ENCODE measurements at regions not wholly inside any gene's neighbourhood (a gene's known extent, or its start where the extent isn't known, plus 50 kb on each side); places are given as distances from the start of the nearest gene placed in this dataset.

DNA sequence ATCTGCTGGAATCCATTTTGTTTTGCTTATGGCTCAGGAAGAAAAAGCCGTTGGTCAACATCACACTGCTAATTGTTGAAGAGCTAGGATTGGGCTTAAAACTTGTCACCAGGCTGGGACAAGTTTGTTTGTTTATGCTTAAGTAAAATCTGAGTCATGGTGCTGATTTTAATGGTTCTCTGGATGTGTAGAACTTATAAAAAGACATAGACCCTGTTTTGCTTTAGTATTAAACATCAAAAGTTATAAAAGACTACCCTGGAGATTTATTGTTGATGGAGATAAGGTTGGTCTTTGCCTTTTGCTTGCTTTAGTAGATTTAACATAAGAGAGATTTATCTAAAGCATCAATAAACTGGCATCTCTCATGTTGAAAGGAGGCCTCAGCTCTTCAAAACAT, 348.2 kb upstream of the GOLIM4 start:
- H3K4me3 Mint-ChIP-seq (ENCODE audit: unreplicated experiment) = no peak overlapping the region
- H3K36me3 Mint-ChIP-seq (ENCODE audit: insufficient read depth, unreplicated experiment) = no peaks in the 10 kb centered on the region
- no TSS peak for BruUV-seq (replicated peaks)
- H3K27me3 Mint-ChIP-seq (ENCODE audit: insufficient read depth, unreplicated experiment) = peaks cover 36% of the 10 kb centered on the region
- no peaks in the 10 kb centered on the region for H3K9me3 Mint-ChIP-seq (ENCODE audit: unreplicated experiment)
- CTCF ChIA-PET = interaction anchor here (0.7 kb wide), 1 partner anchor 261 kb away, joined by 3 read pairs; no protein-coding TSS in a partner anchor
- intact Hi-C loops (cut with micrococcal nuclease) = no loop called here
- H3K27ac Mint-ChIP-seq (ENCODE audit: low read depth, unreplicated experiment) = no peak overlapping the region
- POLR2A ChIA-PET = no interaction called here
- no peaks in the 10 kb centered on the region for H3K4me1 Mint-ChIP-seq (ENCODE audit: insufficient read depth, unreplicated experiment)
- DNase-seq (ENCODE audit: unreplicated experiment) = no peak
- TF ChIP-seq, protein P1, sequence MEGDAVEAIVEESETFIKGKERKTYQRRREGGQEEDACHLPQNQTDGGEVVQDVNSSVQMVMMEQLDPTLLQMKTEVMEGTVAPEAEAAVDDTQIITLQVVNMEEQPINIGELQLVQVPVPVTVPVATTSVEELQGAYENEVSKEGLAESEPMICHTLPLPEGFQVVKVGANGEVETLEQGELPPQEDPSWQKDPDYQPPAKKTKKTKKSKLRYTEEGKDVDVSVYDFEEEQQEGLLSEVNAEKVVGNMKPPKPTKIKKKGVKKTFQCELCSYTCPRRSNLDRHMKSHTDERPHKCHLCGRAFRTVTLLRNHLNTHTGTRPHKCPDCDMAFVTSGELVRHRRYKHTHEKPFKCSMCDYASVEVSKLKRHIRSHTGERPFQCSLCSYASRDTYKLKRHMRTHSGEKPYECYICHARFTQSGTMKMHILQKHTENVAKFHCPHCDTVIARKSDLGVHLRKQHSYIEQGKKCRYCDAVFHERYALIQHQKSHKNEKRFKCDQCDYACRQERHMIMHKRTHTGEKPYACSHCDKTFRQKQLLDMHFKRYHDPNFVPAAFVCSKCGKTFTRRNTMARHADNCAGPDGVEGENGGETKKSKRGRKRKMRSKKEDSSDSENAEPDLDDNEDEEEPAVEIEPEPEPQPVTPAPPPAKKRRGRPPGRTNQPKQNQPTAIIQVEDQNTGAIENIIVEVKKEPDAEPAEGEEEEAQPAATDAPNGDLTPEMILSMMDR (IDR thresholded peaks at IDR 0.05; ENCODE audit: unreplicated experiment) = no peak

DNA sequence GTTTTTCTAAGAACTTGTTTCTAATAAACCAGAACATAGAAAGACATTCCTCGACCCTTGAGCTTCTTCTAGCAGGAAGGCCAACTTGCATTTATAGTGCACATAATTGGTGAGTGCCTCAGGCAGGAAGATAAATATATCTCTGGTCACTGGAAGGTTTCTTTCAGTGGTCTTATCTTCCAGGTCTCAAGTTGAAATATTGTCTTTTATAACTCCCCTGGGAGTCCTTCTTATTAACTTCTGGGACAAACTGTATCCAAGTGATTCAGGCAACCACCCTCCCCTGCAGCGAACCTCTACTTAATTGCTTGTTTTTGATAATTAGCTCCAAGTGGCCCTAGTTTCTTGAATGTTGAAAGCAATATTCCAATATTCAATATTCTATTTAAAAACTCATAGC, 346.8 kb upstream of the GOLIM4 start:
- Mint-ChIP-seq H3K27ac (ENCODE audit: low read depth, unreplicated experiment) (no peak overlapping the region), H3K4me1 (ENCODE audit: insufficient read depth, unreplicated experiment) (no peaks in the 10 kb centered on the region), H3K36me3 (ENCODE audit: insufficient read depth, unreplicated experiment) (no peaks in the 10 kb centered on the region), H3K27me3 (ENCODE audit: insufficient read depth, unreplicated experiment) (peaks cover 36% of the 10 kb centered on the region), H3K4me3 (ENCODE audit: unreplicated experiment) (no peak overlapping the region), H3K9me3 (ENCODE audit: unreplicated experiment) (no peaks in the 10 kb centered on the region)
- ChIA-PET CTCF (no interaction called here), POLR2A (no interaction called here)
- intact Hi-C loops (cut with micrococcal nuclease) = no loop called here
- no TSS peak for BruUV-seq (replicated peaks)
- TF ChIP-seq, protein P1 (IDR thresholded peaks at IDR 0.05; ENCODE audit: unreplicated experiment) = no peak
- DNase-seq (ENCODE audit: unreplicated experiment) = no peak

DNA sequence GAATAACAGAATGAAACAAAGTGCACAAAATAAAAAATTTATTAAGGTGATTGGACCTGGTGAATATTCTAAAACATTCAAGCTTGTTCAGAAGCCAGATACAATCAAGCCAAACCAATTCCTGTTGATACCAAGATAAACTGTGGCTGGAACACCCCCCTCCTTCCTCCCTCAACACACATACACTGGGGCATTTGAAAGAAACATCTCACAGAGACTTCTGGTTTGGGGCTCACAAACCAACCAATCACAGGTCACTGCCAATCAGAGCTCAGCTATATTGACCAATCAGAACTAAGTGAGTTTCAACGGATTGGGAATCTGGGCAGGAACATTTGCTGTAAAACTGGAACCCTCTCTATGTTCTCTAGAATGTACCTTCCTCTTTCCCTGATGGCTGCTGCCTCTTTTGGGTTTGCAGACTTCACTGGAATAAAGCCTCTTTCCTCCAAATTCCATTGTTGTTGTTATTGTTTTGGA, 340.6 kb upstream of the GOLIM4 start:
- Mint-ChIP-seq H3K27me3 (ENCODE audit: insufficient read depth, unreplicated experiment) (peaks cover 69% of the 10 kb centered on the region), H3K4me3 (ENCODE audit: unreplicated experiment) (no peak overlapping the region), H3K4me1 (ENCODE audit: insufficient read depth, unreplicated experiment) (no peaks in the 10 kb centered on the region), H3K9me3 (ENCODE audit: unreplicated experiment) (peaks cover 7% of the 10 kb centered on the region), H3K36me3 (ENCODE audit: insufficient read depth, unreplicated experiment) (no peaks in the 10 kb centered on the region), H3K27ac (ENCODE audit: low read depth, unreplicated experiment) (no peak overlapping the region)
- POLR2A ChIA-PET = no interaction called here
- CTCF ChIA-PET = interaction anchor here (0.9 kb wide), 1 partner anchor 8 kb away, joined by 3 read pairs; no protein-coding TSS in a partner anchor
- intact Hi-C loops (cut with micrococcal nuclease) = no loop called here
- BruUV-seq (replicated peaks) = no TSS peak
- TF ChIP-seq, protein P1 (IDR thresholded peaks at IDR 0.05; ENCODE audit: unreplicated experiment) = no peak
- no peak for DNase-seq (ENCODE audit: unreplicated experiment)

DNA sequence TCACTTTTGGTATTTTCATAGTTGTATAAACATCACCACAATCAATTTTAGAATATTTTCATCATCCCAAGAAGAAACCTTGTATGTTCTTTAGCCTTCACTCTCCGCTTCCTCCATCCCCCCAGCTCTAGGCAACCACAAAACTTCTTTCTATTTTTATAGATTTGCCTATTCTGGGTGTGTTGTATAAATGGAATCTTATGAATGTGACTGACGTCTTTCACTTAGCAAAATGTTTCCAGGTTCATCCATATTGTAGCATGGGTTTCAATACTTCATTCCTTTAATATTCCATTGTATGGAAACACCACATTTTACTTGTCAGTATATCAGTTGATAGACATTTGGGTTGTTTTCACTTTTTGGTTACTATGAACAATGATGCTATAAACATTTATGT, 335.8 kb upstream of the GOLIM4 start:
- intact Hi-C loops (cut with micrococcal nuclease) = no loop called here
- ChIA-PET POLR2A (no interaction called here), CTCF (no interaction called here)
- H3K27ac Mint-ChIP-seq (ENCODE audit: low read depth, unreplicated experiment) = no peak overlapping the region
- TF ChIP-seq, protein P1 (IDR thresholded peaks at IDR 0.05; ENCODE audit: unreplicated experiment) = no peak
- no peak overlapping the region for H3K4me3 Mint-ChIP-seq (ENCODE audit: unreplicated experiment)
- H3K9me3 Mint-ChIP-seq (ENCODE audit: unreplicated experiment) = peaks cover 7% of the 10 kb centered on the region
- no TSS peak for BruUV-seq (replicated peaks)
- H3K4me1 Mint-ChIP-seq (ENCODE audit: insufficient read depth, unreplicated experiment) = no peaks in the 10 kb centered on the region
- H3K36me3 Mint-ChIP-seq (ENCODE audit: insufficient read depth, unreplicated experiment) = no peaks in the 10 kb centered on the region
- H3K27me3 Mint-ChIP-seq (ENCODE audit: insufficient read depth, unreplicated experiment) = peaks cover 72% of the 10 kb centered on the region
- no peak for DNase-seq (ENCODE audit: unreplicated experiment)
